Gastroesophageal sphincter (tissue), 3 donors: ENCODE measurements at regions not wholly inside any gene's neighbourhood (a gene's known extent, or its start where the extent isn't known, plus 50 kb on each side); places are given as distances from the start of the nearest gene placed in this dataset.

Experiments used
- EP300 ChIP-seq: sonication (generic); formaldehyde crosslinking; IDR thresholded peaks from one replicate; pipeline ENCODE4 v1.6.1; 2017; ENCODE audit warnings: antibody characterized with exemption, mild to moderate bottlenecking
- POLR2A ChIP-seq, 2 donors: fragments of 450-650 bp; IDR thresholded peaks; one replicate each; pipeline ENCODE4 v1.6.1; 2017; ENCODE audit warnings: antibody characterized with exemption in 2 of 2, mild to moderate bottlenecking in 2 of 2, moderate library complexity in 1 of 2
- POLR2AphosphoS5 ChIP-seq: sonication (generic); formaldehyde crosslinking; IDR thresholded peaks from one replicate; pipeline ENCODE4 v1.6.1; 2017; ENCODE audit warnings: antibody characterized with exemption
- TF ChIP-seq, protein P1 (sequence below), 4 experiments: fragments of 200-600 bp in 2 of 4; fragments of 450-650 bp in 2 of 4; sonication (generic) in 1 of 4; IDR thresholded peaks; one replicate each; pipeline ENCODE4 v1.5.1; 2017 to 2019; ENCODE audit warnings: antibody characterized with exemption in 4 of 4, mild to moderate bottlenecking in 2 of 4, moderate library complexity in 2 of 4

DNA sequence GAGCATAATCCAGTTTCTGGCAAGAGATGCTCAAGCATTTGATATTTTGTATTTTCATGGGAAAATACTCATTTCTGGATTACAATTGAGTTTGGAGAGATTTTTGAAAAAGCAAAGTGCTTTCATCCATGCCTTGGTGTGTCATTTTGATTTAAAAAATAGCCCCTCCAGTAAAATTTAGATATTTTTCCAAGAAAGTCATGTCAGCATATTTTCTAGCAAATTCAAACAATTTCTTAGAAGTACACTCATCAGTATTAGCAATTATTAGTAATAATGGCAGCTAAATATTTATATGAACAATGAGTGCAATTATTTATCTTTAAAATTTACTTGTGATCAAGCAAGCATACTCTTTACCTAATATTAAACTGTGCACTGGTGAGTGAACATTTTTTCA lies 102.2 kb upstream of the TMEM161B start:
- TF ChIP-seq POLR2A (IDR thresholded peaks at IDR 0.05) (no peak), POLR2AphosphoS5 (no peak), EP300 (no peak)
- TF ChIP-seq, protein P1, sequence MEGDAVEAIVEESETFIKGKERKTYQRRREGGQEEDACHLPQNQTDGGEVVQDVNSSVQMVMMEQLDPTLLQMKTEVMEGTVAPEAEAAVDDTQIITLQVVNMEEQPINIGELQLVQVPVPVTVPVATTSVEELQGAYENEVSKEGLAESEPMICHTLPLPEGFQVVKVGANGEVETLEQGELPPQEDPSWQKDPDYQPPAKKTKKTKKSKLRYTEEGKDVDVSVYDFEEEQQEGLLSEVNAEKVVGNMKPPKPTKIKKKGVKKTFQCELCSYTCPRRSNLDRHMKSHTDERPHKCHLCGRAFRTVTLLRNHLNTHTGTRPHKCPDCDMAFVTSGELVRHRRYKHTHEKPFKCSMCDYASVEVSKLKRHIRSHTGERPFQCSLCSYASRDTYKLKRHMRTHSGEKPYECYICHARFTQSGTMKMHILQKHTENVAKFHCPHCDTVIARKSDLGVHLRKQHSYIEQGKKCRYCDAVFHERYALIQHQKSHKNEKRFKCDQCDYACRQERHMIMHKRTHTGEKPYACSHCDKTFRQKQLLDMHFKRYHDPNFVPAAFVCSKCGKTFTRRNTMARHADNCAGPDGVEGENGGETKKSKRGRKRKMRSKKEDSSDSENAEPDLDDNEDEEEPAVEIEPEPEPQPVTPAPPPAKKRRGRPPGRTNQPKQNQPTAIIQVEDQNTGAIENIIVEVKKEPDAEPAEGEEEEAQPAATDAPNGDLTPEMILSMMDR (IDR thresholded peaks at IDR 0.05) = no peak
